Forelimb muscle (tissue), 1 donor: ENCODE measurements at regions not wholly inside any gene's neighbourhood (a gene's known extent, or its start where the extent isn't known, plus 50 kb on each side); places are given as distances from the start of the nearest gene placed in this dataset.

ENCODE experiments used
- DNase-seq: peaks from one replicate; pipeline ENCODE4 v3.0.0-alpha.2; 2013; ENCODE audit warnings: low read depth

DNA sequence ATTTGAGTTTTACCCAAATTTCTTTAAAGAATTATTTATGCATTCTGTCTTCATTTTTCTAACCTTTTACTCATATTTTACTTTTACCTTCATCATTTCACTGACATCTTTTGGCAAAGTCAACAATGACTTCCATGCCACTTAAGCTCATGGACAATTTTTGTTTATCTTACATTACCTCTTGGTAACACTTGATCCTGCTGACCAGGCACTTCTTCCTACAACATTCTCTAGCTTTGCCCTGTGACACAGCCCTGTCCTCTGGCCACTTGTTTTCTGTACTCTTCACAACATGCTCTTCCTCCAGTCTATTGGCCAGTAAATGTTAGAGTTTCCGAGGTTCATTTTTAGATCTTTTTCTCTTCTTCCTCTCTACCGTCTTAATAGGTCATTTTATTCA lies 377.2 kb downstream of the SUCLA2 start:
- DNase-seq: no peak

DNA sequence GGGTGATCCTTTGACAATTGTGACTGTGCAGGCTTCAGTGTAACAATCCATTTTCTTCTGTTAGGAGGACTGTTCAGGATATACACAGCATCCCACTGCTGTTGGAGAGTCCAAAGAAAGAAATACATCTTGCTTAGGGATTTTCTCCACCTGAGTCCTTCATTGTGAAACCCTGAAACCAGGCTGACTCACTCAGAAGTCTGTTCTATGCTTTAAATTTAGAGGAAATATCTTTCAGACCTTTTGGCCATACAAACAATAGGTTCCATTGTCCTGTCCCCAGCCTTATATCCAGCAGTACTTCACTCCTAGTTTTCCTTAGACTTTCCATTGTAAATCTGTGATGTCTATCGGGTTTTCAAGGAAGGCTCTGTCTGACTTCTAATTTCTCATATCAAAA lies 379.1 kb downstream of the SUCLA2 start:
- no peak for DNase-seq

DNA sequence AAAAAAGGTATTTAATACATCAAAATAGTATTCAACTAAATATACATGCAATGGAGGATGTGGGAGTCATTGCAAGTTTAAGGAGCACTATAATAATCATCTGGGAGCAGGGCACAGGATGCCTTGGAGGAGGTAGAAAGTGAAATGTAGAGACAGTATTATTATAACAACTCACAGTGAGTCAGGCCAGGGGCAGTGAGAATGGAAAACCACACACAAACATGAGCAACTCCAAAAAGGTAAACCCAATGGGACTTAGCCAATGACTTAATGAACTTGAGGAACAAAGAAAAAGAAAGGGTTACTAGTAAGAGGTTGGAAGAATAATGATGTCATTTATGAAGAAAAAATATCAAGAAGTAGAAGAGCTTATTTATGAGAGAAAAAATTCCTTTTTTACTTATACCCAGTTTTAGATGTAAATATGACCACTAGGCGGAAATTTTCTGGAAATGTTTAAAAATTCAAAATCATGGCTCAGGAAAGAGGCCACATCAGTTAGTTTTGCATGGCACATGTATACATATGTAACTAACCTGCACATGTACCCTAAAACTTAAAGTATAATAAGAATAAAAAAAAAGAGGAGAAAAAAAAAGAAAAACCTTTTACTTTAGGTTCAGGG lies 389.3 kb downstream of the SUCLA2 start:
- DNase-seq: no peak

DNA sequence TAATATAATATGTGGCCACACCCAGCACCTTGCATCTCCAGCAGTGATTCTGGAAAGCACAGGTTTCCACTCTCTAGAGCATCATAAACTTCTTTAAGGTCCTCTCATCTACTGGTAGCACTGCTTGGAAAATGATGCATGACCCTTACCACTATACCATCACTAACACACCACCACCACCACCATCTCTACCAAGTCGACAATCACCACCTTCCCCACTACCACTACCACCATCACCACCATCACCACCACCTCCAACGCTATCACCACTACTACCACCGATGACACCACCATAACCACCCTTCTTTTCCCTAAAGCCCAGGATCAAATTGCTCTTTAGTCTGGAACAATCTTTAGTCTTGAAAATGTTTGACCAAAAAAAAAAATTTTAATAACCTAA lies 390.4 kb downstream of the SUCLA2 start:
- DNase-seq: no peak

DNA sequence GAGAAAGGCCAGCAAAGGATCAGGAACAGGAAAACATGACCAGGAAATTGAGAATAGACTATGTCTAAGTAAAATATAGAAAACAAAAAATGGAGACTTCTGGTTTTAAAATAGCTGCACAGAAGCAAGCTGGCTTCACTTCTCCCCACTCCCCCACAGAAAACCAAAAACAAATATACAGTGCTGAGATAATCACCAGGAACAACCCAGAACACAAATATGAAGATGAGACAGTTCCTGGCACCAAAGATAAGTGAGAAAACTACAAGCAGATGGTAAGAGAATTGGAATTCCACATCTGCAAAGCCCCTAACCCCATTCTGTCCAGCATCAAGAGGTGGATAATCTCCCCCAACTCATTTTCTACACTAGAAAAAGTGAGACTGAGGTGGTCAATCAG lies 397.7 kb downstream of the SUCLA2 start:
- DNase-seq: no peak

DNA sequence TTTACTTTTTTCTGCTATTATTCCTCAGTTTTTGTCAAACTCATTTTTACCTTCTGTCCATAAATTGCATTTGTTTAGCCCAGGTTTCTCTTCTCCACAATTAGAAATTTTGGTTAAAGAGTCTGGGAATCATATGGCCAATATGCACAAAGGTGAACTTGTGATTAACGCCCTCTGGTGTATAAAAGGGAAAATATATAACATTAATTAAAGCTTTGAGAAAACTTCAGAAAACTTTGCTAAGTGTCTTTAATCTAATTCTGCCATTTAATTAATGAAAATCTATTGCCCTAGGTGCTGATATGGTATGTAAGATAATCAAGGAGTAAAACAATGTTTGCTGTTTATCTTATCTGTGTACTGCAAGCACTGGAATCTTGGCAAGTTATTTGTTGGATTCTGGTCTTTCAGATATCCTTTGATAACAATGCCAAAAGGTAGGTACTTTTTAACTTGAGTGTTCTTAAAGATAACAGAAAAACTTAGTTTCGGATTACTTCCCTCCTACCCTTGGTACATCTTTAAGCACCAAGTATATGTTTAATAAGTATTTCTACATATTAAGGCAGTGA lies 402.6 kb downstream of the SUCLA2 start:
- no peak for DNase-seq

DNA sequence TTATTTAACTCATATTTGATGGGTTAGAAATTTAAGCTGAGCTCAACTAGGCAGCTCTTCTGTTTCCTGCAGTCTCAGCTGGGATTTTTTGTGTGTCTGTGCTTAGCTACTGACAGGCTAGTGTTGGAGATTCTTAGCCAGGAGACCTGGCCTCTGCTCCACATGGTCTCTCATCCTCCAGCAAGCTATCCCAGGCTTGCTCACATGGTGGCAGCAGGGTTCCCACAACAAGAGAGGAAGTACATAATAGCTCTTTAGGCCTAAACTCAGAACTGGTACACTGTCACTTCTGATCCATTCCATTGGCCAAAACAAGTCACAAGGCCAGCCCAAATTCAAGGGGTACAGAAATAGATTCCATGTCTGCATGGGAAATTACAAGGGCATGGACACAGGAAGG lies 406.2 kb downstream of the SUCLA2 start:
- DNase-seq: no peak

DNA sequence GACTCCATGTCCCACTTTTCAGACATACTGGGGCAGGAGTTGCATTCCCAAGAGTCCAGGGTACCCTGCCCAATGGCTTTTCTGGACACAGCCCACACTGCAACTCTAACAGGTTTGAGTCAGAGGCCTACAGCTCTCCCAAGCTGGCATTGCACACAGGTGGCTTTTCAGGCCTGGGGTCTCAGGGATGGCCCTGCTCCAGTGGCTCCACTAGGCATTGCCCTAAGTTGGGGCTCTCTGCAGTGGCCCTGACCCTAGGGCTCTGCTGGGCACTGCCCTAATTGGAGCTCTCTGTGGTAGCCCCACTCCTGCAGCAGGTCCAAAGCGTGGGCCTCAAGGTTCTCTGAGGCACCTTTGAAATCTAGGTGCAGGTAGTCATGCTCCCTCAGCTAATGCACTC lies 408.8 kb downstream of the SUCLA2 start:
- no peak for DNase-seq

DNA sequence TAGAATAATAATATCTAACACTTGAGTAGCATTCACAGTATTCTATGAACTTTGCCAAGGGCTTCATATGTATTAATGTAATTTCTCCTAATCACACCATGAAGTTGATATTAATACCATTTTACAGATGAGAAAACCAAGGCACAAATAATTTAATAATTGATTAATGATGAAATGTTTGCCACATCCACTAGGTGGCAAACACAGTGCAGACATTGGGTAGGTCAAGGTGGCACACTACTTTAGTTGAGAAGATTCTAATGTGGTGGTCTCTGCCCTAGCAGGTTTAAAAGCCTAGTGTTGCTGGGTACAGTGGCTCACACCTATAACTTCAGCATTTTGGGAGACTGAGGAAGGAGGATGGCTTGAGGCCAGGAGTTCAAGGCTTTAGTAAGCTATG lies 412.4 kb downstream of the SUCLA2 start:
- DNase-seq: no peak

DNA sequence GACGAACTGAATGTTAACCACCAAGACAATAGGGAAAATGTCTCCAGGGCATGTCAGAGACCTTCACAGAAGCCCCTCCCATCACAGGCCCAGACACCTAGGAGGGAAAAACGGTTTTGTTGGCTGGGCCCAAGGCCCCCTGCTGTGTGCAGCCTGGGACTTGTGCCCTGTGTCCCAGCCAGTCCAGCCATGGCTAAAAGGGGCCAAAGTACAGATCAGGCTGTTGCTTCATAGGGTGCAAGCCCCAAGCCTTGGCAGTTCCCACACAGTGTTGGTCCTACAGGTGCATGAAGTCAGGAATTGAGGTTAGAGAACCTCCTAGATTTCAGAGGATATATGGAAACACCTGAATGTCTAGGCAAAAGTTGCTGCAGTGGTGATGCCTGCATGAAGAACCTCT lies 428.7 kb downstream of the SUCLA2 start:
- DNase-seq: no peak

DNA sequence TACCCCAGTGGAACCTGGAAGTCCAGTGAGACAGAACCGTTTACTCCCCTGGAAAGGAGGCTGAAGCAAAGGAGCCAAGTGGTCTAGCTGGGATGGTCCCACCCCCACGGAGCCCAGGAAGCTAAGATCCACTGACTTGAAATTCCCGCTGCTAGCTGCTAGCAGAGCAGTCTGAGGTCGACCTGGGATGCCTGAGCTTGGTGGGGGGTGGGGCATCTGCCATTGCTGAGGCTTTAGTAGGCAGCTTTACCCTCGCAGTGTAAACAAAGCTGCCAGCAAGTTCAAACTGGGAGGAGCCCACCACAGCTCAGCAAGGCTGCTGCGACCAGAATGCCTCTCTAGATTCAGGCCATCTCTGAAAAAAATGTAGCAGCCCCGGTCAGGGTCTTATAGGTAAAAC lies 437.0 kb downstream of the SUCLA2 start:
- no peak for DNase-seq

DNA sequence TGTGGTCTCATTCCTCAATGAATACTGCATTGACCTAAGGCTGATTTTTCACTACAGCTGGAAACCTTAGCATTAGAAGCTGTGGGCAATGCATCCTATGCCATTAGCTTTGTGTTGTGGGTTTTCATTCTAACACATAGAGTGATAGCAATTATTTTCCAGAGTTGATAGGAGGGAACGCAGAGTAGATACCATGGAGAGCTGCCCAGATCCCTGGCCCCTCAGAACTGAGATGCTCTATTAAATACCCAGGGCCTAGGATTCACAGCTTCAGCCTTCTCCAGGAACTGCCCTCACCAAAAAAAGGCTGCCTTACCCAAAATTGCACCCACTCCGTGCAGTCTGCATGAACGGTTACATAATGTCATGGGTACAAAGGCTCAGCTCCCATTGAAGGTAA lies 444.4 kb downstream of the SUCLA2 start:
- DNase-seq: no peak

DNA sequence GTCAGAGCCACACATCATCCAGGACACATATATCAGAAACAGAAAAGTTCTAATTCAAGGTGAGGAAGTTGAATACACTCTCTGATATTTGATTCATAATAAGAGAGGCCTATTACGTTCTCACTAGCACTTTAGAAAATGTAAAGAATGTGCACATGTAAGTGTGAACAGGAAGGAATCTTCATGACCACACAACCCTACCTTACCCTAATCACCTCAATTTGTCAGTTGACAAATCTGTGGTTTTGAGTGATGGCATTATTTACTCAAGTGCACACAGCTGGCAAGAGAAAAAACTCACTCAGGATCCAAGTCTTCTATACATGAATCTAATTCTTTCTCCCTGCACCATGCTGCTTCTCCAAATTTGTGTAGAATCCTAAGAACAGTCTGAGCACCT lies 445.8 kb downstream of the SUCLA2 start:
- DNase-seq: no peak

DNA sequence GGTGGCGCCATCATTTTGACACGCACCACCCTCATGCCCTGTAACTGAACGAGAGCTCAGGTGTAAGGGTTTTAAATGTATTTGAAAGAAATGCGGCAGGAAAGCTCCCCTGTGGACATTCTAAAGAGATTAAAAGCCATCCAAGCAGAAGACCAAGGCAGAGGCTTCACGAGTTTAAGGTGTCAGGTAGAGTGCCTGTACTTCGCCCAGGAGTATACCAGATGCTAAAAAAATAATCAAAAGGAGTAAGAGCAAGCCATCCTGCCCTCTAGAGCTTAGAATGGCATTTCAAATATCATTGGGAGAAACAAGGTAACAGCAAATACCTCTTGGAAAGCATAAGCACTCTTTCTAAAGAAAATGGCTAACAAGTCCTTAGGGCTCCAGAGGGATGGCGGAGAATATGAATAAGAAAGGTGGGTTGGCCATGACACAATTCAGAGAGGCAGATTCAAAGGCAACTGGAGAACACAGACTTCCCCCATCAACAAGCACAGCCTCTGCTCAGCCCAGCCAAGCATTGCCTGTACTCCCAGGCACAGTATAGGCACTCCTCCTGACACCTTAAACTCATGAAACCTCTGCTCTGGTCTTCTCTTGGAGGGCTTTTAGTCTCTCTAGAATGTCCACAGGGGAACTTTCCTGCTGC lies 447.6 kb downstream of the SUCLA2 start:
- no peak for DNase-seq

DNA sequence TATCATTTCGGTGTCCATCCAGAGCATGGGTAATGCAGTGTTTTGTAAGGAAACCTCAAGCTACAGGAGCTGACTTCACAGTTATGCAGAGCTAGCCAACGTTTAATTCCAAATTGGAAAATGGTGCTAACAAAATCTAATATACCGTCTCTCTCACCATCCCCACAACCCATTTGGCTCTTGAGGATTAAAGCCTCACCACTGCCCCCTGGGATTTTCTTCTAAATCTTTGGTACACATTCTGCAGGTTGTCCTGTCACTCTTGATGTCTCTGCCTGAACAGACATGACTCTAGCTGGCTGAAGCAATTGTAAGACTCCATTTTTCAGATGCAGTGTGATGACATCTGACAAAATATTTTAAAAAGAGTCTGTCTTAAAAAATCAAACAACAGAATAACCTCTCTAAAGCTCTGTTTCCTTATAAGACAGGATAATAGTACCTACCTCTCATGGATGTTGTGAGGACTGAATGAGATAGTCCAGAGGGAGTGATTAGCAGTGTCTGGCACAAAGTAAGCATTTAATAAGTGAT lies 451.8 kb downstream of the SUCLA2 start:
- no peak for DNase-seq

DNA sequence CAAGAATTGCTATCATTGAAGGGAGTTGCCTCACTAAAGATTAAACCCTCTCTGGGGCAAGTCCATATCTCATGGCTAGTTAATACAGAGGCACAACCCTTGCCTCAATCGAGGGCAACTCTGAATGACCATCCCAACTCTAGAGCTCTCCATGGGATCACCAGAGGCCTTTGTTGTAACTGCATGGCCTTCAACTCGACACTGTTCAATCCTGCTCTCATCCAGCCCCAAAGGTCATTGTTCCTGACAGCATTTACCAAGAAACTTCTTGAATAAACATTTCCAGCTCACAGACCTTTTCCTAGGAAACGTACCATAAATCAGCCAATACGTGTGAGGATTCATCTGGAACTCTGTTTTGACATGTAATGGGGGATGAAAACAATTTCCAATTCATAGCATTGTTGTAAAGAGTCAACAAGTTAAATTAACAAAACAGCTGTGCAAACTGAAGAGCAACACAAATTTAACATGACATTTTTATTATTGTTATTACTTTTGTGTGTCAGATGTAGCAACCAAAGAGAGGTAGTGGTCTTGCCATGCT lies 452.7 kb downstream of the SUCLA2 start:
- no peak for DNase-seq

DNA sequence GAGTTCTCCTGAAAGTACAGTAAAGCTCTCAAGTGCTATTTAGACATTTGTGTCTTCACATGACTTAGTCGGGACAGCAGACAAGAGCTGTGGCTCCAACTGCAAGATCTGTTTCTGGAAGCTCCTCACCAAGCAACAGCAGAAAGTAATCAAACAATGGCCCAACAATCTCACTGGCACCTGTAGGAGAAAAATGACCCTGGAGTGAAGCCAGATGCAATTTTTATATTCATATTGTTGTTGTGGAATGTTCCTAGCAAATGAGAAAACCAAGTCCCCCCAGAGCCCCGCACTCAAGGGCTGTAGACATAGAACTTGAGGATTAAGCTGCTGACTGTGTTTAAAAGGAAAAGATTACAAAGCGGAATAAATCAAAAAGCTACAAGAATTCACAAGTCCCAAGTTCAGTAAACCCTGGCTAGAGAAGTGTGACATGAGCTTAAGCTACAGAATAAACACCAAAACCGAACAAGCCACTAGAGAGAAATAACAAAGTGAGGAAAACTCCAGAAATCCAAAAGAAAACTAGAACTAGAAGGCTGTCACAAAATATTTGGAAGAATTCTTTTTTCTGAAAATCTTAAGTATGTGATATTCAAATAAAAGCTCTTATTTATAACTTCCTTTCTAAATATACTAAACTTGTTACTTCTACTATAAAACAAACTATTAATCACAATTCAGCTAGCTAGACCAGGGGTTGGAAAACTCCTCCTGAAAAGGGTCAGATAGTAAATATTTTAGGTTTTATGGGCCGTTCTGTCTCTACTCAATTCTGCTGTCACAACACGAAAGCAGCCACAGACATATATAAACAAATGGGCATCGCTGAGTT lies 454.5 kb downstream of the SUCLA2 start:
- DNase-seq: peak; percentile 2

DNA sequence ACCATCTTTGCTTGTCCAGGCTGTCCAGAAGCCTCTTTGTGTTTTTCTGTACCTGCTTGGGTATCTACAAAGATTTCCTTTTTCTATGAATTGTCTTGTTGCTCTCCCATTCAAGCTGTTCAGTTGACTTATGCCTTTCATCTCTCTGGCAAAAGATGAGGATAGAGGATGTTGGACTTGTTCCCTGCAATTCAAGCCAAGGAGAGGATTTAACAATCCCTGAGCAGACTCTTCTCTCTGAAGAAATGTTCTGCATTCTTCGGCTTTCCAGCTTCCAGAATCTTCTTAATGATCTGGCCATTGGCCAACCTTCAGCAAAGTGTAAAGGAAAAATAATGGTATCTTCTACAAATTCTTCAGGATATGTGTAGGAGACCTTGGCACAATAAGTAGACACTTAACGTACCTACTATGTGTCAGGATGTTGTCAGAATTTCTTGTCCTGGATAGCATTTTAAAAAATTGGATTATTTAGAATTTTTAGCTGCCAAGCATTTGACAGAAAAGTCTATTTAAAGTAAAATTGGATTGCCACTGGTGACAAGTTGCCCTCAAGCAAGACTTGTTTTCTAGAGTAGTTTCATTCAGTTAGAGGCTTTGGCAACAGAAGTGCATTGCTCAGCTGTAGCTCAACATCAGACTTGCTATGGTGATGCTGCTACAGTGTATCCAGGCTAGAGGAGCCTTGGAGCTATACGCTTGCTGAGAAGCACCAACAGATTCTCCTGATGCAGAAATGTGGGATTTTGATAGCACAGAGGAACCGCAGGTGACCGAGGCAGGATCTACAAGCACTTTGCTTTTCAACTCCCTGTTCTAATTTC lies 455.7 kb downstream of the SUCLA2 start:
- peak; percentile 28 for DNase-seq

DNA sequence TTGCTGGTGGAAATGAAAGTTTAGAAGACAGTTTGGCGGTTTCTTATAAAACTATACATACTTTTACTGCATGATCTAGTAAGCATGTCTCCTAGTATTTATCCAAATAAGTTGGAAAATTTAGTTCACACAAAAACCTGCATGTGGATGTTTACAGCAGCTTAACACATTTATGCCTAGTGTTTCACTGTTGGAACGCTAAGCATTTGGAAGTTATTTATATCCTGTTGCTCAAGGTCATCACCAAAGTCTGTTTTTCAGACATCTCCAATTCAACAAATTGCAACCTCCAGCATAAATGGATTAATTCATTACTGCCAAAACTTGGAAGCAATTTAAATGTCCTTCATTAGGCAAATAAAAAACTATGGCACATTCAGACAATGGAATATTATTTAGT lies 461.8 kb downstream of the SUCLA2 start:
- no peak for DNase-seq

DNA sequence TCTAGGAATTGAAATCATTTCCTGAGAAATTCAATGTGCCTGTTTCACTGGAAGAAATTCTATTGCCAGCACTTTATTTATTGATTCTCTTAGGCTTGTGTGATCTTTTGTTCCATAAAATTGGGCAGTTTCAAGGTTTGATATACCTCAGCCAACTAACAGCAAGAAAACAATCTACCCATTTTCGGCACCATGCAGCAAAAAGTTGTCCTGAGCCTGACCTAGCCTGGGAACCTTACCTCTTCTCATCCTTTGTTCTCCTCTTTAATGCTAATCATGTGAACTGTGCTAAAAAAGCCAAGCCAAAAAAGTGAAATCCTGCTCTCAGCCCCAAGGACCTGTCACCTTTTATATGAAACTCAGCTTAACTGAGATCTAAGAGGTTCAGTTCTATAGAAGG lies 477.3 kb downstream of the SUCLA2 start:
- no peak for DNase-seq

DNA sequence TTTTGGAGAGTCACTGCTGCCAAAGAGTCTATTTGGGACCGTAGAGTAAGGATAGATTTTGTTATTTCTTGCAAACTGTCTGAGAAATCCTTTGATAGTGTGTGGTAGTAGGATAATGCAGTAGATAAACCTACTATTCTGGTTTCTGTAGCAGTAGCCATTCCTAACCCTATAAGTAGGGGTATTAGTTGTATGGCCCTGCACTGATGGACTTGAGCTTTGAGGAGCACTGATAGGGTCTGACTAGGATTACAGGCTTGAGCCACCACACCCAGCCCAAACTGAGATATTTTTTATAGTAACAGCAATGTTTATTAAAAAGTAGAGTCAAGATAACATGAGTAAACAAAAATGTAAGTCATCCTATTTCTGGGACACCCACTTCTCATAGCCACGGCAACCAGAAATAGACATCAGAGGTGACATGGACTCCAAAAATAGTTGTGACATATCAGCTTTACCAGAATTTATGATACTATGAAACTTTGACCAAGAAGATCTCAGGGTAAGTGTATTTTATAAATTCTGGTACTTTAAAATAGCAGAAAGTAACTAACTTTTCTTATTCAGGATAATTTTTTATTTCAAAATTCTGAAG lies 479.1 kb downstream of the SUCLA2 start:
- DNase-seq: no peak
